CD8-positive, alpha-beta memory T cell (primary cell): ENCODE measurements at regions not wholly inside any gene's neighbourhood (a gene's known extent, or its start where the extent isn't known, plus 50 kb on each side); places are given as distances from the start of the nearest gene placed in this dataset.
A peak's percentile ranks its signal among the peaks of the same experiment; 100 is the strongest.

Experiments used
- CTCF ChIA-PET: fragments of 350-600 bp; sonication (Branson Sonifier 250); formaldehyde crosslinking; loops from one replicate; lab custom pipeline; 2021; ENCODE audit warnings: antibody characterized with exemption; lab: Charles Lee
- POLR2A ChIA-PET: fragments of 350-600 bp; sonication (Branson Sonifier 250); formaldehyde crosslinking; loops from one replicate; lab custom pipeline; 2021; ENCODE audit warnings: antibody characterized with exemption; lab: Charles Lee
- DNase-seq, 5 donors: peaks; one replicate each; pipeline versions ENCODE4 v3.0.0 to v3.0.0-alpha.2; 2020 to 2022; ENCODE audit warnings: mixed read lengths in 1 of 5
- H3K27ac ChIP-seq: one replicate; pipeline ENCODE4 v1.7.0; 2013; ENCODE audit warnings: low read depth, mild to moderate bottlenecking, low read length, moderate library complexity
- H3K27me3 ChIP-seq: 2 replicates; pipeline ENCODE4 v1.7.0; 2013; ENCODE audit warnings: low read length, mild to moderate bottlenecking; ENCODE audit not compliant: insufficient read depth, poor library complexity, severe bottlenecking
- H3K36me3 ChIP-seq: 2 replicates; pipeline ENCODE4 v1.7.0; 2013; ENCODE audit warnings: mild to moderate bottlenecking, low read length, moderate library complexity; ENCODE audit not compliant: insufficient read depth
- H3K4me1 ChIP-seq: 2 replicates; pipeline ENCODE4 v1.7.0; 2013; ENCODE audit warnings: mild to moderate bottlenecking, low read length, moderate library complexity; ENCODE audit not compliant: insufficient read depth
- H3K4me3 ChIP-seq: 2 replicates; pipeline ENCODE4 v1.7.0; 2013; ENCODE audit warnings: mild to moderate bottlenecking, low read length
- H3K9me3 ChIP-seq: 2 replicates; pipeline ENCODE4 v1.7.0; 2013; ENCODE audit warnings: mild to moderate bottlenecking, low read length
- H3K27ac Mint-ChIP-seq, 8 donors: one replicate each; pipeline ENCODE4 v1.8.0; 2020 to 2021; ENCODE audit warnings: mixed read lengths in 8 of 8, mild to moderate bottlenecking in 6 of 8, inconsistent platforms in 3 of 8, moderate library complexity in 3 of 8
- H3K27me3 Mint-ChIP-seq, 2 donors: one replicate each; pipeline ENCODE4 v1.8.0; 2020 to 2021; ENCODE audit warnings: mixed read lengths in 2 of 2, mild to moderate bottlenecking in 1 of 2, moderate library complexity in 1 of 2
- H3K36me3 Mint-ChIP-seq, 3 donors: one replicate each; pipeline ENCODE4 v1.8.0; 2020 to 2021; ENCODE audit warnings: mixed read lengths in 3 of 3, inconsistent platforms in 1 of 3, mild to moderate bottlenecking in 1 of 3
- H3K4me1 Mint-ChIP-seq, 3 donors: one replicate each; pipeline ENCODE4 v1.8.0; 2020 to 2021; ENCODE audit warnings: mixed read lengths in 3 of 3, inconsistent platforms in 1 of 3, mild to moderate bottlenecking in 1 of 3
- H3K4me3 Mint-ChIP-seq, 7 donors: one replicate each; pipeline ENCODE4 v1.8.0; 2020 to 2021; ENCODE audit warnings: mixed read lengths in 7 of 7, mild to moderate bottlenecking in 6 of 7, moderate library complexity in 4 of 7, inconsistent platforms in 2 of 7
- H3K9me3 Mint-ChIP-seq, 5 donors: one replicate each; pipeline ENCODE4 v1.8.0; 2020 to 2022; ENCODE audit warnings: mixed read lengths in 5 of 5, mild to moderate bottlenecking in 3 of 5, moderate library complexity in 2 of 5, inconsistent platforms in 1 of 5

GRCh38 chr6:27135087-27135657, 112.3 kb upstream of the PRSS16 start:
- Mint-ChIP-seq H3K9me3 (no peaks in the 10 kb centered on the region), H3K4me3 (peak overlapping the region in 2 of 7 donors; percentile 23 to 70), H3K27ac (peak overlapping the region in 2 of 8 donors; percentile 42 to 43), H3K27me3 (peaks cover 0 to 5% of the 10 kb centered on the region in 2 donors), H3K4me1 (peaks cover 26 to 44% (median 37%) of the 10 kb centered on the region in 3 donors), H3K36me3 (peaks cover 0 to 12% (median 0%) of the 10 kb centered on the region in 3 donors)
- no peak overlapping the region for H3K4me3 ChIP-seq
- no peaks in the 10 kb centered on the region for H3K27me3 ChIP-seq
- no peaks in the 10 kb centered on the region for H3K9me3 ChIP-seq
- no peaks in the 10 kb centered on the region for H3K36me3 ChIP-seq
- ChIA-PET CTCF (interaction anchor here (5.5 kb wide), 1 partner anchor 11 kb away, joined by 80 read pairs; a partner anchor contains a TSS), POLR2A (interaction anchor here (0.6 to 6.0 kb wide), 5 partner anchors 11 to 977 kb away, joined by 3 to 231 read pairs (median 31); a partner anchor contains a TSS)
- peaks cover 37% of the 10 kb centered on the region for H3K4me1 ChIP-seq
- H3K27ac ChIP-seq = peak overlapping the region; percentile 64
- DNase-seq = no peak

- Histone ChIP-seq H3K27me3 (no peaks in the 10 kb centered on the region), H3K9me3 (no peaks in the 10 kb centered on the region), H3K4me3 (no peak overlapping the region), H3K4me1 (peaks cover 38% of the 10 kb centered on the region), H3K36me3 (no peaks in the 10 kb centered on the region), H3K27ac (peak overlapping the region; percentile 64)
- ChIA-PET POLR2A (interaction anchor here (1.4 kb wide), 1 partner anchor 9 kb away, joined by 5 read pairs; no protein-coding TSS in a partner anchor), CTCF (no interaction called here)
- Mint-ChIP-seq H3K27ac (no peak overlapping the region), H3K4me1 (peaks cover 34 to 54% (median 41%) of the 10 kb centered on the region in 3 donors), H3K36me3 (peaks cover 0 to 13% (median 0%) of the 10 kb centered on the region in 3 donors), H3K27me3 (peaks cover 0 to 5% of the 10 kb centered on the region in 2 donors), H3K9me3 (no peaks in the 10 kb centered on the region), H3K4me3 (no peak overlapping the region)
- no peak for DNase-seq
Measured at GRCh38 chr6:27136077-27136644, 111.3 kb upstream of the PRSS16 start.

GRCh38 chr6:27136978-27137814, 110.3 kb upstream of the PRSS16 start:
- H3K36me3 ChIP-seq = no peaks in the 10 kb centered on the region
- peak overlapping the region; percentile 85 for H3K27ac ChIP-seq
- H3K9me3 ChIP-seq = no peaks in the 10 kb centered on the region
- no peak overlapping the region for H3K4me3 ChIP-seq
- H3K4me1 ChIP-seq = peaks cover 42% of the 10 kb centered on the region
- H3K4me3 Mint-ChIP-seq = no peak overlapping the region
- DNase-seq = no peak
- H3K4me1 Mint-ChIP-seq = peaks cover 43 to 63% (median 47%) of the 10 kb centered on the region in 3 donors
- ChIA-PET POLR2A (interaction anchor here (1.4 to 3.4 kb wide), 4 partner anchors 8 to 756 kb away, joined by 4 to 9 read pairs (median 6); a partner anchor contains a TSS), CTCF (no interaction called here)
- no peaks in the 10 kb centered on the region for H3K27me3 ChIP-seq
- no peaks in the 10 kb centered on the region for H3K9me3 Mint-ChIP-seq
- H3K36me3 Mint-ChIP-seq = peaks cover 0 to 13% (median 0%) of the 10 kb centered on the region in 3 donors
- H3K27me3 Mint-ChIP-seq = peaks cover 0 to 5% of the 10 kb centered on the region in 2 donors
- peak overlapping the region in 2 of 8 donors; percentile 21 to 99 for H3K27ac Mint-ChIP-seq

- Histone ChIP-seq H3K4me1 (peaks cover 49% of the 10 kb centered on the region), H3K27me3 (no peaks in the 10 kb centered on the region), H3K9me3 (no peaks in the 10 kb centered on the region), H3K27ac (peak overlapping the region; percentile 85), H3K4me3 (peak overlapping the region; percentile 74), H3K36me3 (no peaks in the 10 kb centered on the region)
- peaks cover 45 to 63% (median 46%) of the 10 kb centered on the region in 3 donors for H3K4me1 Mint-ChIP-seq
- peaks cover 0 to 5% of the 10 kb centered on the region in 2 donors for H3K27me3 Mint-ChIP-seq
- ChIA-PET POLR2A (interaction anchor here (0.9 to 3.4 kb wide), 8 partner anchors 9 to 755 kb away, joined by 3 to 9 read pairs (median 4); a partner anchor contains a TSS), CTCF (interaction anchor here (0.7 to 1.5 kb wide), 2 partner anchors 11 to 754 kb away, joined by 3 to 8 read pairs; a partner anchor contains a TSS)
- H3K27ac Mint-ChIP-seq = peak overlapping the region; percentile 39 to 99 (median 98)
- H3K36me3 Mint-ChIP-seq = peaks cover 2 to 15% (median 2%) of the 10 kb centered on the region in 3 donors
- H3K9me3 Mint-ChIP-seq = no peaks in the 10 kb centered on the region
- peak overlapping the region; percentile 95 to 98 (median 98) for H3K4me3 Mint-ChIP-seq
- DNase-seq = no peak
Measured at GRCh38 chr6:27138406-27138805, 109.1 kb upstream of the PRSS16 start.

- Histone ChIP-seq H3K4me1 (peaks cover 51% of the 10 kb centered on the region), H3K27ac (peak overlapping the region; percentile 85), H3K36me3 (no peaks in the 10 kb centered on the region), H3K27me3 (no peaks in the 10 kb centered on the region), H3K9me3 (no peaks in the 10 kb centered on the region), H3K4me3 (peak overlapping the region; percentile 74)
- peaks cover 2 to 14% (median 3%) of the 10 kb centered on the region in 3 donors for H3K36me3 Mint-ChIP-seq
- H3K27ac Mint-ChIP-seq = peak overlapping the region; percentile 95 to 99 (median 98)
- H3K27me3 Mint-ChIP-seq = peaks cover 0 to 3% of the 10 kb centered on the region in 2 donors
- H3K9me3 Mint-ChIP-seq = no peaks in the 10 kb centered on the region
- ChIA-PET POLR2A (interaction anchor here (0.5 to 3.4 kb wide), 9 partner anchors 8 to 752 kb away, joined by 3 to 9 read pairs (median 4); a partner anchor contains a TSS), CTCF (interaction anchor here (0.7 to 1.5 kb wide), 2 partner anchors 12 to 754 kb away, joined by 3 to 8 read pairs; a partner anchor contains a TSS)
- H3K4me3 Mint-ChIP-seq = peak overlapping the region; percentile 95 to 98 (median 98)
- DNase-seq = peak; percentile 30 to 75 (median 67)
- H3K4me1 Mint-ChIP-seq = peaks cover 44 to 61% (median 49%) of the 10 kb centered on the region in 3 donors
Measured at GRCh38 chr6:27138837-27139755, 108.4 kb upstream of the PRSS16 start.

- H3K4me1 ChIP-seq = peaks cover 49% of the 10 kb centered on the region
- POLR2A ChIA-PET = interaction anchor here (0.5 to 3.4 kb wide), 4 partner anchors 11 to 751 kb away, joined by 3 to 8 read pairs (median 4); a partner anchor contains a TSS
Measured at GRCh38 chr6:27139756-27140579, 107.5 kb upstream of the PRSS16 start.

More at GRCh38 chr6:27139756-27140579, 107.5 kb upstream of the PRSS16 start:
- peak overlapping the region; percentile 95 to 98 (median 98) for H3K4me3 Mint-ChIP-seq
- Histone ChIP-seq H3K27me3 (no peaks in the 10 kb centered on the region), H3K27ac (peak overlapping the region; percentile 85), H3K4me3 (peak overlapping the region; percentile 74), H3K9me3 (no peaks in the 10 kb centered on the region), H3K36me3 (no peaks in the 10 kb centered on the region)
- H3K27me3 Mint-ChIP-seq = peaks cover 0 to 3% of the 10 kb centered on the region in 2 donors
- peaks cover 46 to 62% (median 49%) of the 10 kb centered on the region in 3 donors for H3K4me1 Mint-ChIP-seq
- CTCF ChIA-PET = interaction anchor here (1.2 to 1.5 kb wide), 2 partner anchors 13 kb away, joined by 3 to 8 read pairs; no protein-coding TSS in a partner anchor
- H3K27ac Mint-ChIP-seq = peak overlapping the region; percentile 95 to 99 (median 98)
- H3K9me3 Mint-ChIP-seq = no peaks in the 10 kb centered on the region
- no peak for DNase-seq
- H3K36me3 Mint-ChIP-seq = peaks cover 2 to 14% (median 3%) of the 10 kb centered on the region in 3 donors
